ENCODE measurements at regions not wholly inside any gene's neighbourhood (a gene's known extent, or its start where the extent isn't known, plus 50 kb on each side); places are given as distances from the start of the nearest gene placed in this dataset.

DNA sequence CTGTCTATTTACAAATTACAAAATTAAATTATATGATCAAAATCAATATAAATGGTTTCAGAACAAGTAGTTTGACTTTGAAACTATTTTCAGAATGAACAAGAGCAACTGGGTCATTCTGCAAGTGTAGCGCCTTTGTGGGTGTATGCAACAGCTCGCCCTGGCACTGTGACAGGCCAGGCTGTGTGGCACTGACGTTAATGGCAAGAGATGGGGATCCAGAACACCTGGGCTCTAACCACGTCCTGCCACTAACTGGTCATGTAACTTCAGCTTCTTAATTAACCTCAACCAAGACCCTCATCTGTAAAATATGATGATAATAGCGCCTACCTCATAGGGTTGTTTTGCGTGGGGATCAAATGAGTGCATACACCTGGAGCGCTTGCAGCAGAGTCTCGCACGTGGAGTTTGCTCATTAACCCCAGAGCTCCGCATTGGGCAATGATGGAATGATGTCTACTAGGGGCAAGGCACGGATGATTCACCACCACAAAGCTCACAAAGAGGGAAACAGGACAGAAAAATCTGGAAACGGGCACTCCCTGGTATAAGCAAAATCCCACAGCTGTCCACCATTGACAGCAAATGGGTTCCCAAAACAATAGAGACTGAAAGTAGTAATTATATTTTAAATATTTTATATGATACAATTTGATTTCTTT, 639.4 kb downstream of the SEMA5A start:
- no peak for DNase-seq (ENCODE audit: low read depth in 2 of 2)

DNA sequence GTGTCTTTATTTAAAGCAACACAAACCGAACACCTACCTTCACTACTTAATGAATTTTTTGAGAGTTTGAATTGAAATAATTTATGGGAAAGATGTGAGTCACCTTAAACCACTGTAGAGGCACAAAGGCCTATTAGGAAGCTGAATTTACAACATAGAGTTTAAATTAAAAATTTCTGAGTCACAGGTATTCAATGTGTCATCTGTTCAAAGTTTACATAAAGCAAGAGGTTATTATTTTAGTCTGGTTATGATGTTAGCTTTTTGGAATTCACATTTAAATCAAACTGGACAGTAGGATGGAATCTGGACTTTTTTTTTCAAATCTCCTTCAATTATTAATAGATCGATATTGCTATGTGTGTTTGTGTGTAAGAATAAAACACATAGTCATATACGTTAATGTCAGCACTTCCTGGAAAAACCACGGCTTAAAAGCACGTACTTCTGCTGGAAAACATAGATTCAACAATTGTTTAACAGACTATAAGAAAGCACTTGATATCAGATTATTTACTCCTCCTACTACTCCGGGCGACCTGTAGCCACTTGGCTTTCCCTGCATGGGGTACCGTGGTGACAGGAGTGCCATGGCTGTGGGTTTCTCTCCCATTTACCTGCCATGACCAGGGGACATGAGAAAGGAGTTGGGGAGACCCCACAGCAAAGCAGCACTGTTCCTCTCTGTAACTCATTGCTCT, 638.6 kb downstream of the SEMA5A start:
- no peak for DNase-seq (ENCODE audit: low read depth in 2 of 2)

DNA sequence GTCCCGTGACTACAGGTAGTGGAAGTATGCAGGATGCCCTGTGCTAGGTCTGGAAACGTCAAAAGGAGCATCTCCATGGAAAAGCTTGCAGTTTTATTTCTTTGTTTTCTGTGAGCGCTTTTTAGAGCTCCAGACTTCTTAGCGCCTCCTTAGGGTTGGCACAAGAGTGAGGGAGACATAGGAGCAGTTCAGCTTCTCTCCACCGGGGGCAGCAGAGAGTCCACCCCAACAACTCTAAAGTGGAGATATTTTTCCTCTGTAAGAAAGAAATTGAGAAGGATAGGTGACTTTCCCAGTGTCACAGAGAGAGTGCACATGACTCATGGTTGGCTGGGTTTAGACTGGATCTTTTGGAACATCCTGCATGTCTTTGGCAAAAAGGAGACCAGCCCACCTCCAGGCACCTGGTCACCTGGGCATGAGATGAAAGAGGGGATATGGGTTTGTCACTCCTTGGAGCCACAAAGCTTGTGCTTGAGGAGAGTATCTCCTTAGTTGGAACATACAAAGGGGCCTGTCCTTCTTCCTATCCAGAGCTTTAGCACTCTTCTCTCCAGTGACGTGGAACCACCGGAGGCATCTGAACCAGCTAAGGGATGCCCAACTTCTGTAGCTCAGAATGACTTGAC, 637.7 kb downstream of the SEMA5A start:
- DNase-seq (ENCODE audit: low read depth in 2 of 2), result no peak

DNA sequence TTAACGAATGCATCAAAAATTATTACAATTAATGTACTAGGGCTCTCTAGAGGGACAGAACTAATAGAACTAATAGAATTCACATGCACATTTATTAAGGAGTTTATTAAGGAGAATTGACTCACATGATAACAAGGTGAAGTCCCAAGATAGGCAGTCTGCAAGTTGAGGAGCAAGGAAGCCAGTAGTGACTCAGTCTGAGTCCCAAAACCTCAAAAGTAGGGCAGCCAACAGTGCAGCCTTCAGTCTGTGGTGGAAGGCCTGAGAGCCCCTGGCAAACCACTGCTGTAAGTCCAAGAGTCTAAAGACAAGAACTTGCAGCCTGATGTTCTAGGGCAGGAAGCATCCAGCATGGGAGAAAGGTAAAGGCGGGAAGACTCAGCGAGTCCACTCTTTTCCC, 633.8 kb downstream of the SEMA5A start:
- DNase-seq (ENCODE audit: low read depth in 2 of 2), result no peak

DNA sequence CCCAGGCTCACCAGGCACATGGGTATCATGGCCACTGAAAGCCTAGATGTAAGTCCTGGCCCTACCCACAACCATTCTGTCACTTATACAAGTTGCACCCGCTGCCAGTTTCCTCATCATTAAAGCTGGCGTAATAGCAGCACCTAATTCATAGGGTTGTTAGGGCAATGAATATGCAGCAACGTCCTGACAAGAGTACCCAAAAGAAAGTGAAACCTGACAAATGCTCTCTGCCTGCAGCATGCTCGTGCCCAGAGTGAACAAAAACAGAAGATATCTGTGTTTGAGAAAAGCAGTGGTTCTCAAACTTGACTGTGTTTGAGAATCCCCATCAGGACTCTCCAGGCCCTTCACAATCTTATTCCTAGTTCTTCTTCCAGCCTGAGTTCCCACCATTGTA, 632.4 kb downstream of the SEMA5A start:
- DNase-seq (ENCODE audit: low read depth in 2 of 2), result no peak

DNA sequence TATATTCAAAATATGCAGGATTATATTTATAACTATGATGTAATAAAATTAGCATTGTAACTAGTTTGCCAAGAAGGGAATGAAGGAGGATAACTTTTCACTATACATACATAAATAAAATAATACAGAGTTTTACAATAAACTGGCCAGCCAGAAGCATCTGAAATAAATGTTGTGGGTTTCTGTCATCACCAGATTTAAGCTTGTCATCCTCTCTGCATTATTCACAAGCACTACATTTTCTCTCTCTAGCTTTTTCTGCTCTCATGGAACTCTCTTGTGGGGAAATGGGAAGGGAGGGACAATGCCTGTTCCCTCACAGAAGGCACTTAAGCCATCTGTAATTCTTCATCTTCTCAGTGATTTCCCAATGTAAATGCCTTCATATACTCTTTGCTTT, 626.8 kb downstream of the SEMA5A start:
- DNase-seq (ENCODE audit: low read depth in 2 of 2), result no peak

DNA sequence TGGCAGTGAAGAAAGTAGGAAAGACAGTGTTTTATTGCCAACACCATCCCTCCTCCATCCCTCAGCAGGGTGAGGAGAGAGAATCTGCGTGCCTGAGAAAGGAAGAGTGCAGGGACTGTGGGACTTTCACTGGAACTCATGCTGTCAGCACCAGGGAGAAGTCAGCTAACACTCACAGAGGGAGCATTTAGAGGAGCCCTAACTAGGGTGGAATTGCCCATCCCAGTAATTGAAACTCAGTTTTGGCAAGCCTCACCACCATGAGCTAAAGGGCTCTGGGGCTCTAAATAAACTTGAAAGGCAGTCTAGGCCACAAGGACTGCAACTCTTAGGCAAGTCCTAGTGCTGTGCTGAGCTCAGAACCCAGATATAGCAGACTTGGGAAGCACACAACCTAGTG, 622.3 kb downstream of the SEMA5A start:
- no peak for DNase-seq (ENCODE audit: low read depth in 2 of 2)

DNA sequence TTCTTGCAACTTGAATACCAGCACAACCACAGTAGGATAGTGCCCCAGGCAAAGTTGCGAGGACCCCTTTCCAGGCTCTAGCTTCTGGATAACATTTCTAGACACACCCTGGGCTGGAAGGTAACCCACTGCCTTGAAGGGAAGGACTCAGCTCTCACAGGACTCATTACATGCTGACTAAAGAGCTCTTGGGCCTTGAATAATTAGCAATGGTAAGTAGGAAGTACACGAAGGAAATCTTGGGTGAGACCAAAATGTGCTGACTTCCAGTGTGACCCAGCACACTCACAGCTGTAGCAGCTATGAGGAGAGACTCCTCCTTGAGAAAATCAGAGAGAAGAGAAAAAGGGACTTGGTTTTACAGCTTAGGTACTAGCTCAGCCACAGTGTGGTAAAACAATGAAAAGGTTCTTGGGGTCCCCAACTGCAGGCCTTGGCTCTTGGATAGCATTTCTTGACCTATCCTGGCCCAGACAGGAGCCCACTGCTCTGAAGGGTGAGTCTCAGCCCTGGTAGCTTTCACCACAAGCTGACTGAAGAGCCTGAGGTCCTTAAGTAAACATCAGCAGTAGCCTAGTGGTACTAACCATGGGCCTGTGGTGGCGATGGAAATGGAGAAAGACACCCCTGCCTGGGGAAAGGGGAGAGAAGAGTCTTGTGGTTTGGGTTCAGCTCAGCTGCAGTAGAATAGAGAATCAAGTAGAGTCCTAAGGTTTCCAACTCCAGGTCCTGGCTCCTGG, 621.7 kb downstream of the SEMA5A start:
- DNase-seq (ENCODE audit: low read depth in 2 of 2), result no peak

DNA sequence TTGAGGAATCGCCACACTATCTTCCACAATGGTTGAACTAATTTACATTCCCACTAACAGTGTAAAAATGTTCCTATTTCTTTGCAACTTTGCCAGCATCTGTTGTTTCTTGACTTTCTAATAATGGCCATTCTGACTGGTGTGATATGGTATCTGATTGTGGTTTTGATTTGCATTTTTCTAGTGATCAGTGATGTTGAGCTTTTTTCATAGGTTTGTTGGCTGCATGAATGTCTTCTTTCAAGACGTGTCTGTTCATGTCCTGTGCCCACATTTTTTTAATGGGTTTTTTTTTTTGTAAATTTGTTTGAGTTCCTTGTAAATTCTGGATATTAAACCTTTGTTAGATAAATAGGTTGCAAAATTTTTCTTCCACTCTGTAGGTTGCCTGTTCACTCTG, 615.9 kb downstream of the SEMA5A start:
- DNase-seq (ENCODE audit: low read depth in 2 of 2), result no peak

DNA sequence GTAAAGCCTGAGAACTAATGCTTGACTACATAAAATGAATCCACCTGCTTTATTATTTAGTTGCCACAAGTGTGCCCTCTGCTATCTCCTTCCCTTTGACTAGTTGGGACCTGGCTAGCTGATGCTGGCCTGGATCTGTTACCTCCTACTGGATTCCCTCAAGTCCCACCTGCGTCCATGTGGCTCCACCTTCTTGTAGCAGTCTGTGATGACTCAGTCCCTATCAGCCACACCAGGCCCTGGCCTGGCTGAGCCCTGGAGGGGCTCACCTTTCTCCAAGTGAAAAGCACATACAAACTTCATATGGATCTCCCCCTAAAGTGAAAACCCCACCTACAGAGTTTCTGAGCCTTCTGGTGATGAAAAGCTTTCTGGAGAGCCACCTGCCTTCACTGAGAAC, 611.4 kb downstream of the SEMA5A start:
- DNase-seq (ENCODE audit: low read depth in 2 of 2), result no peak

DNA sequence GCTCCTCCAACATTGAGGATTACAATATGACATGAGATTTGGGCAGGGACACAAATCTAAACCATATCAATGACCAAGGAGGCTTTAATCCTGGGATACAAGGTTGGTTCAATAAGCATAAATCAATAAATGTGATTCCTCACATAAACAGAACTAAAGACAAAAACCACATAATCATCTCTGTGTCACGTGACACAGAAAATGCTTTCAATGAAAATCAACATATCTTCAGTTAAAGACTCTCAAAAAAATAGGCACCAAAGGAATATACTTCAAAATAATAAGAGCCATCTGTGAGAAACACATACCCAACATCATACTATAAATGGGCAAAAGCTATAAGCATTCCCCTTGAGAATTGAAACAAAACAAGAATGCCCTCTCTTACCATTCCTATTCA, 604.9 kb downstream of the SEMA5A start:
- DNase-seq (ENCODE audit: low read depth in 2 of 2), result no peak

DNA sequence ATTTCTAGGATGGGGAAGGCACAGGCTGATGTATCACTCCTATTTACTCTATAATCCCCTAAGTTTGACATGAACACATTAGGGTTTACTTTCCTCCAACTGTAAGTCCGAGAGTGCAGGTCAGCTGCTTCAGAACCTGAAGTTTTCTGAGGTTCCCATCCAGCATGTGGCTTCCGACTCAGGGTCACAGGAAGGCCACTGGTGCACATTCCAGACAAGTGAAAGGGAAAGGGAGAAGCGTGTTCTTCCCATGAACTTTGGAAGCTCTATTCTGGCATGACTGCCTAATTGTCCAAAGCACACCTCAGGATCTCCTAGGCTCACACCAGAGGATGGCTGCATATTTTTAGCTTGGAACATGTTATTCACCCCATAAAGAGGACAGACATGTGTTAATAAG, 602.6 kb downstream of the SEMA5A start:
- no peak for DNase-seq (ENCODE audit: low read depth in 2 of 2)

DNA sequence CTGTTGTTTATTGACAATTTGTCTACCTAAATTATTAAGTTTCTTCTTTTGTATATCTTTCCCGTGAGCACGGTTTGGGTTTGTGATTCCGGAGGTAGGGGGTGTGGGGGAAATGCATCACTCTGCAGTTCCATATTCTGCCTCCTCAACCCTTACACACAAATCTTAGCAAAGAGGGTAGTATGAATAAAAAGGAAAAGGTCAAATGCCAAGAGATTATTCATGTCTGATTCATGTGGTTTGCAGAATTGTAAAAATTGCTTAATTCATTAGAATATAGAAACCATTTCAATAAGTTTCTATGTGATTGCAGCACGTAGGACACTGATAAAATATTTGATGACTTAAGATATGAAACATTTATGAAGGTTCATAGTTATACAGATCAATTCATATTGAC, 601.9 kb downstream of the SEMA5A start:
- DNase-seq (ENCODE audit: low read depth in 2 of 2), result no peak

DNA sequence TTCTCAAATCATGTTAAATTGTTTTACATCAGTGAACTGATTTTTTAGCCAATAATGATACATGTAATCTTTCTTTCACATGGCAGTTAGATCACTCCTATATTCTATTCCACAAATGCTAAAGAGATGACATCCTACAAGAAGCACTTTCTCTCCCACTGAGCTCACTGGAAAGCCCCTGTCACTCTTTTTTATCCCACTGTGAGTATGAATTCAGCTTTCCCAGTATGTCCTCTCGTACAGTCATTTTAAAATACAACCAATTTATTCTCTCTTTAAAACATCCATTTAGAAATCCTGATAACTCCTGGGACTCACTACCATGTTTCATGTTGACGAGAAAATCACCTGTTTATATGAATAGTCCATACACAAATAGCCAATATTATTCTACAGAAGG, 599.9 kb downstream of the SEMA5A start:
- DNase-seq (ENCODE audit: low read depth in 2 of 2), result no peak

DNA sequence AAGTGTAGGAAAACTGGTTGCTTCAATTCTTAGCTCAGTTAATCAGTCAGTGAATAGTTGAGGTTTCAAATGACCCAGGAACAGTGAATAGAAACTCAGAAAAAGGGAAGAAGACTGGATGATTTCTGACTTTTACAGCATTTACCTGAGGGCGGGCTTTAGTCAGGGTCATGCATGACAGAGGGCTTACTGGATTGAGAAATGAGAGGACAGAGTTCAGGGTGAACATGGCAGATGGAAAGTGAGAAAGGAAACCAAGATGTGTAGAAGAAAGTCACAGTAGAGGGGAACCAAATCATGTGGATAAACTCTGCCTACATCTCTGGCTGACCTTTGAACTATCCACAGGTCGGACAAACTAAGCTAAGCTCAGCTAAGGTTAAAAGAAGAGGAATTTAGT, 596.0 kb downstream of the SEMA5A start:
- DNase-seq (ENCODE audit: low read depth in 2 of 2), result no peak

DNA sequence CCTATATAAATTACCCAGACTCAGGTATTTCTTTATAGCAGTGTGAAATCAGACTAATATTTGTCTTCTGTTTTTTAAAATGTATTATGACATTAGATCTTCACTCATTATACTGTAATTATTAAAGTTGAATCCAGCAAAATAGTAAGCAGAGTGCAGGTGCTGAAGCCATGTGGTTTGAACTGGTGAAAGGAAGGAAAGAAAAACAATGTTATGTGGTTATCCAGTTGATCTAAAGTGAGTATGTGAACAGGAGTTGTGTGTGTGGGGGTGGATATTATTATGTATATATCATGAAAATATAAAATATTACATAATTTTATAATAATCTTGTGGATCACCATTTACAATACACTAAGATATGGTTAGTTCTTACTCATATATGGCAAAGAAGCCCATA, 593.7 kb downstream of the SEMA5A start:
- DNase-seq (ENCODE audit: low read depth in 2 of 2), result no peak

DNA sequence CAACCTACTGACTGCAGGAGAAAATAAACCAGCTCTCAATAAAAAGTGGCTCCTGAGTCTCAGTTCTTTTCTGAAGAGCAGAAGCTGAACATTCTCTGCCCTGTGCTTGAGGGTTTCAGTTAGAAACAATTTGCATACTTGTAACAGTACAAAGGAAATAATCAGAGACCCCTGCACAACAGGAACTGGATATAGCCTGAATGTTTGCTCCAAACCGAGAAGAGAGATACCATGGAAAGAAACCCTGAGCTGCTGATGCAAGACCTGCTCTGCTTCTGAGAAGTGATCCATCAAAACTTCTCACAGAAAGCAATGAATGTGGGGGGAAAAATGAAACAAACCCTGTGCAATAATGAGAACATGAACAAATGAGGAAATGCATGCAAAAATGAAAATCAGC, 592.9 kb downstream of the SEMA5A start:
- DNase-seq (ENCODE audit: low read depth in 2 of 2), result no peak

DNA sequence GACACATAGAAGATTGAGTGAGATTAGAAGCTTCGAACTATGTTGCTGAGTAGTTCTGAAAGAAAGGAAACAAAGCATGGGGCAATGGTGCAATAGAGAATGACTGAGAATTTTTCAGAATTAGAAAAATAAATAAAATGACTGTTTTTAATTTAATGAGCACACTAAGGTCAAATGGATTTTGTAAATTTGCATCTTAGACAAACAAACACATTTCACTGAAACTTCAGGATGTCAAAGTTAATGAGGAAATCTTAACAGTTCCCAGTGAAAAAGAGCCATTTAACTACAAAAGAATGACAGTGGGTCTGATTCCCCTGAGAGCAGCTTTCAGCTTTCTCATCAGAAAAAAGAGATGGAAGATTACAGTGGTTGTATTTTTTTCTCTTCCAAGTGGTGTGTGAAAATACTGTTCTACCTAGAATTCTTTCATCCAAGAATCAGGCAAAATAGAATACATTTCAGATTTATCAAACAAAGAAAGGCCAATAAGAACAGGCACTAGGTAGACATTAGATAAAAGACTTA, 591.9 kb downstream of the SEMA5A start:
- no peak for DNase-seq (ENCODE audit: low read depth in 2 of 2)

DNA sequence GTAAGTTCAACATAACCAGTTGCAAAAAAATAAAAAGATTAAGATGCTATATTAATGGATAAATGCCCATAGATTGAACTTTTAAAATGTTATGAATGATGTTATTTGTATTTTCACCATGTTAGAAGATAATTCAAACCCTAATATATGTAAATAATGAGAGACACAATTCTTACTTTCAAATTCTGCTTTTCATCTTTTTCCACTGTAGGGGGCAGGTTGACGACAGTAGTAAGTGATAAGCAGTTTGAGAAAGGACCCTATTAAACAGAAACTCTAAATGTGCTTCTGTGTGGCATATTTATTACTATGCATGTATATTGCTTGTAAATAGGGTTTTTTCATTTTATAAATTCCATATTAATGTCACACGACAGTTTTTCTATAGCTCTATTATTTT, 591.1 kb downstream of the SEMA5A start:
- DNase-seq (ENCODE audit: low read depth in 2 of 2), result no peak

DNA sequence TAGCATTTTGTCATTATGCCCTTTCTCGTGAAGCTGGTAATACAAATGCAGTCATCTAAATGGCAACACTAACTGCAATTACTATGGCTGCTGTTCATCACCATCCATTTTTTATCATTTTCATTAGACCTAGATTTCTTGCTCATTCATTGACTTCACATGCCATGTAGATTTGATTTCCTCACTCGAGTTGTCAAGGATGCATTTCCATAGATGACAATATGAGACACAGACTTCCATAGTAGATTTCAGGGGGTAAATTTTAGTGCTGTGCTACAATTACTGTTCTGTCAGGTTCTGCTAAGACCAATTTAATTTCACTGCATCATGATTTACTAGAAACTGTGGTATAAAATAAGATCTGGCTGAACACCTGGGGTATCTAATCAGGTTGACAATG, 589.2 kb downstream of the SEMA5A start:
- DNase-seq (ENCODE audit: low read depth in 2 of 2), result no peak

DNA sequence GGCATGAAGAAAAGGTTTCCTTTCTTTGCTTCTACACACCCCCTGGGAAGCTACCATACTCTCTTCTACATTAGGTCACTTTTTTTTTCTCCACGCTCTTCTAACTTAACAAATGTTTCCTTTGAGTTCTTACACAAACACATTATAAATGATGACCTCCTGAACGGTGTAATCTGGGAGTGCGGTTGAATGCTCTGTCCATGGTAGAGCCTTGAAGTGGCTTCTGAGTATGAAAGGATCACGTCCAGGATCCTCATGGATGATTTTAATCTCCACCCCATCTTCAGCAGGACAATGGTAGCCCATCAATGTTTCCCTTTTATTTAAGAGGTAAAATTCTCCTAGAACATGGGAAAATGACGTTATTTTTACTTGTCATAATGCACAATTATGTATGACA, 587.3 kb downstream of the SEMA5A start:
- DNase-seq (ENCODE audit: low read depth in 2 of 2), result no peak

DNA sequence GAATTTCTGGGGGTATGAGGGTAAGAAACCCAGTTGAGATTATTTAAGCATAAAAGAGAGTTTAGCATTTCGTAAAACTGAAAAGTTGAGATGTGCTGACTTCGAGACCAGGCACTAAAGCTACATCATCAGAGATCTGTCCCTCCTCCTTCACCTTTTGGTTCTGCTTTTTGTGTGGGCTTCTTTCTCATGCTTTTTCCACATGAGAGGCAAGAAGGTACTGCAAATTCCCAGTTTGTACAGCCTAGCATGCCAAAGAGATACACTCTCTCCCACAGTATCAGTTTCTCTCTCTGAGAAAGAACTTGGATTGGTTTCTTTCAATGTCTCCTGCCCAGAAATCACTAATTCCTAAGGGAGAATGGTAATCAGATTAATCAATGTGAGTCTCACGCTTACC, 584.7 kb downstream of the SEMA5A start:
- DNase-seq (ENCODE audit: low read depth in 2 of 2), result no peak

DNA sequence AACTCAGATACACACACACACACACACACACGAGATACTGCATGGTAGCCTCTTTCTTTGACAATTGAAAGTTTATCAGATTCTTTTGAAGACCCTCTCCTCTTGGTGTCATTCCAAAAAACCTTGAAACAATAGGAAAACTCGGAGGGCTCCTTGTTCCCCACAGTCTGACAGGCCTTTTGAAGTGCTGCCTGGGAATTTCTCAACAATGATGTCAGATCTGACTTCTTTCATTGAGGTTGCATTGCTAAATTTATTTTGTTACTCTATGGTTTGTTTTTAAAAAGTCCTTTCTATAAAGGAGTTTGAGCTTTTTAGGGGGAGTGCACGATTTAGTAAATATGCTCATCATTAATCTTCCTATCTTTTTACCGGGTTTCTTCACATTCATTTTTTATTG, 583.9 kb downstream of the SEMA5A start:
- no peak for DNase-seq (ENCODE audit: low read depth in 2 of 2)
